ENCODE measurements at regions not wholly inside any gene's neighbourhood (a gene's known extent, or its start where the extent isn't known, plus 50 kb on each side); places are given as distances from the start of the nearest gene placed in this dataset.
A peak's percentile ranks its signal among the peaks of the same experiment; 100 is the strongest.

DNA sequence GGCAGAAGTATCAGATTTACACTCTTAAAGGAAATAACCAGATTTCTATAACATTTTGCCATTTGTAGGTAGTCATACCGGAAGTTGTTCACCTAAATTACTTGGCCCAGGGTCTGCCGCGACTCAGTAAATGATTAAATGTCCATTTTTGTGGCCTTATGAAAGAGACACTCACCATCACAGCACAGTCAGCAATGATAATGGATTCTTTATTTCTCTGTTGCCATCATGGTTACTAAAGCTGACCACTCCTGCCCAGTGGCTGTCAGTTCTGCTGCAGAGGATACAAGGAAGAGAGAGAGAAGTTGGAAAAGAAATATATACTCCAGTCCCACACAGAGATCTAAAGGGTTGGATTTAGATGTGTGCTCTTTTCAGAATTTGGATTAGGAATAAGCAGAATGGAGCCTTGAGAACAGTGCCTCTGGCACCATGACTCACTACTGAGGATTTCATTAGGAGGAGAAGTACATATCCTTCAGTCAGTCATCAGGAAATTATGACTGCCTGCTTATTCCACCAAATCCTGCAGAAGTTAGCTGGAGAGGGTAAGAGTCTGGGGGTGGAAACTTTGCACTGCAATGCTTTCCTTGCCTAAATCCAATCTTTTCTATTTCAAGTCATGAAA is 72.8 kb upstream of the EFNA5 start:
- Mint-ChIP-seq H3K36me3 (no peaks in the 10 kb centered on the region), H3K4me3 (no peak overlapping the region), H3K27ac (no peak overlapping the region), H3K9me3 (peaks cover 0 to 10% (median 4%) of the 10 kb centered on the region in 7 donors), H3K4me1 (no peaks in the 10 kb centered on the region), H3K27me3 (ENCODE audit: low read depth in 3 of 3) (peaks cover 0 to 1% (median 0%) of the 10 kb centered on the region in 3 donors)
- H3K4me2 ChIP-seq (replicated peaks; ENCODE audit: extremely low read depth, low read length, poor library complexity, severe bottlenecking), result no peak overlapping the region
- no peak overlapping the region for H2AFZ ChIP-seq (ENCODE audit: insufficient read depth, low read depth, low read length, poor library complexity, severe bottlenecking)
- no CpG with 5 or more reads among the region's 3 CpGs for WGBS (ENCODE audit: insufficient coverage)
- no peaks in the 10 kb centered on the region for H3K79me2 ChIP-seq (ENCODE audit: insufficient read depth, low read length)
- no peaks in the 10 kb centered on the region for H3K27me3 ChIP-seq (ENCODE audit: control insufficient read depth in 2 of 2, insufficient read depth in 2 of 2, low read length in 2 of 2)
- H3K4me3 ChIP-seq (replicated peaks in 1 of 3; ENCODE audit: low read depth in 2 of 3, low read length in 3 of 3), result no peak overlapping the region
- no peaks in the 10 kb centered on the region for H3K36me3 ChIP-seq (replicated peaks in 1 of 2; ENCODE audit: control insufficient read depth in 1 of 2, insufficient read depth in 2 of 2, low read length in 2 of 2)
- no peaks in the 10 kb centered on the region for H3K9me3 ChIP-seq (replicated peaks in 1 of 2; ENCODE audit: control insufficient read depth in 1 of 2, insufficient read depth in 1 of 2, low read length in 2 of 2)
- H3K27ac ChIP-seq (ENCODE audit: low read depth in 1 of 2, low read length in 2 of 2), result no peak overlapping the region
- no peaks in the 10 kb centered on the region for H3K4me1 ChIP-seq (ENCODE audit: control insufficient read depth in 1 of 2, insufficient read depth in 2 of 2, low read length in 2 of 2)
- TF ChIP-seq, protein P1, sequence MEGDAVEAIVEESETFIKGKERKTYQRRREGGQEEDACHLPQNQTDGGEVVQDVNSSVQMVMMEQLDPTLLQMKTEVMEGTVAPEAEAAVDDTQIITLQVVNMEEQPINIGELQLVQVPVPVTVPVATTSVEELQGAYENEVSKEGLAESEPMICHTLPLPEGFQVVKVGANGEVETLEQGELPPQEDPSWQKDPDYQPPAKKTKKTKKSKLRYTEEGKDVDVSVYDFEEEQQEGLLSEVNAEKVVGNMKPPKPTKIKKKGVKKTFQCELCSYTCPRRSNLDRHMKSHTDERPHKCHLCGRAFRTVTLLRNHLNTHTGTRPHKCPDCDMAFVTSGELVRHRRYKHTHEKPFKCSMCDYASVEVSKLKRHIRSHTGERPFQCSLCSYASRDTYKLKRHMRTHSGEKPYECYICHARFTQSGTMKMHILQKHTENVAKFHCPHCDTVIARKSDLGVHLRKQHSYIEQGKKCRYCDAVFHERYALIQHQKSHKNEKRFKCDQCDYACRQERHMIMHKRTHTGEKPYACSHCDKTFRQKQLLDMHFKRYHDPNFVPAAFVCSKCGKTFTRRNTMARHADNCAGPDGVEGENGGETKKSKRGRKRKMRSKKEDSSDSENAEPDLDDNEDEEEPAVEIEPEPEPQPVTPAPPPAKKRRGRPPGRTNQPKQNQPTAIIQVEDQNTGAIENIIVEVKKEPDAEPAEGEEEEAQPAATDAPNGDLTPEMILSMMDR (IDR thresholded peaks at IDR 0.05), result peak; percentile 8
- DNase-seq, result no peak
- no peak overlapping the region for H3K9ac ChIP-seq (ENCODE audit: insufficient read depth, low read length, poor library complexity, severe bottlenecking)
- H4K20me1 ChIP-seq (ENCODE audit: insufficient read depth, low read length), result no peaks in the 10 kb centered on the region
- intact Hi-C loops (cut with micrococcal nuclease), result no loop called here

DNA sequence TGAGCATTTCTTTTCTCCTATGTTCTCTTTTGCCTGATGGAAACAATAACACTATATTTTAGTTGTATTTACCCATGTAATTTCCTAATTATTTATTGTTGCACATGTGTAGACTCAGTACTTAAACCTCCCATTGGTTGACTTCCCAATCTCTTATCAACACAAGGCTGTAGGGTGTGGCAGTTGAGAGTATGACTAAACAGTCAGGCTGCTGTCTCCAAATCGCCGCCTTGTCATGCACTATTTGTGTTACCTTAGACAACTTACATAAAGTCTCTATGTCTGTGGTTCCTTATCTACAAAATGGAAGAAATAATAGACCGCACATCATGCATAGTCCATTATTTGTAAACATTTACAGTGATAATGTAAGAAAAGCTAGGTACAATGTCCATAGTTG is 68.9 kb upstream of the EFNA5 start:
- H3K4me3 ChIP-seq (replicated peaks in 1 of 3; ENCODE audit: low read depth in 2 of 3, low read length in 3 of 3), result no peak overlapping the region
- no peak overlapping the region for H2AFZ ChIP-seq (ENCODE audit: insufficient read depth, low read depth, low read length, poor library complexity, severe bottlenecking)
- no peak overlapping the region for H3K9ac ChIP-seq (ENCODE audit: insufficient read depth, low read length, poor library complexity, severe bottlenecking)
- no peaks in the 10 kb centered on the region for H3K27me3 ChIP-seq (ENCODE audit: control insufficient read depth in 2 of 2, insufficient read depth in 2 of 2, low read length in 2 of 2)
- no CpG with 5 or more reads among the region's 3 CpGs for WGBS (ENCODE audit: insufficient coverage)
- H3K36me3 ChIP-seq (replicated peaks in 1 of 2; ENCODE audit: control insufficient read depth in 1 of 2, insufficient read depth in 2 of 2, low read length in 2 of 2), result no peaks in the 10 kb centered on the region
- intact Hi-C loops (cut with micrococcal nuclease), result no loop called here
- Mint-ChIP-seq H3K36me3 (no peaks in the 10 kb centered on the region), H3K27ac (no peak overlapping the region), H3K27me3 (ENCODE audit: low read depth in 3 of 3) (no peaks in the 10 kb centered on the region), H3K4me3 (no peak overlapping the region), H3K4me1 (no peaks in the 10 kb centered on the region), H3K9me3 (peaks cover 0 to 5% (median 2%) of the 10 kb centered on the region in 7 donors)
- H3K79me2 ChIP-seq (ENCODE audit: insufficient read depth, low read length), result no peaks in the 10 kb centered on the region
- H3K27ac ChIP-seq (ENCODE audit: low read depth in 1 of 2, low read length in 2 of 2), result no peak overlapping the region
- DNase-seq, result no peak
- TF ChIP-seq, protein P1 (IDR thresholded peaks at IDR 0.05), result no peak
- no peaks in the 10 kb centered on the region for H4K20me1 ChIP-seq (ENCODE audit: insufficient read depth, low read length)
- no peak overlapping the region for H3K4me2 ChIP-seq (replicated peaks; ENCODE audit: extremely low read depth, low read length, poor library complexity, severe bottlenecking)
- H3K9me3 ChIP-seq (replicated peaks in 1 of 2; ENCODE audit: control insufficient read depth in 1 of 2, insufficient read depth in 1 of 2, low read length in 2 of 2), result peaks cover 0 to 3% of the 10 kb centered on the region in 2 donors
- no peaks in the 10 kb centered on the region for H3K4me1 ChIP-seq (ENCODE audit: control insufficient read depth in 1 of 2, insufficient read depth in 2 of 2, low read length in 2 of 2)

All from CD14-positive monocyte (primary cell).